Testis (tissue), 2 donors: ENCODE measurements at regions not wholly inside any gene's neighbourhood (a gene's known extent, or its start where the extent isn't known, plus 50 kb on each side); places are given as distances from the start of the nearest gene placed in this dataset.

Experiments used
- POLR2A ChIP-seq: fragments of 450-650 bp; IDR thresholded peaks from one replicate; pipeline ENCODE4 v1.6.1; 2017; ENCODE audit warnings: antibody characterized with exemption, mild to moderate bottlenecking, moderate library complexity
- TF ChIP-seq, protein P1 (sequence below), 3 experiments: fragments of 450-650 bp in 2 of 3; fragments of 200-600 bp in 1 of 3; sonication (generic) in 1 of 3; IDR thresholded peaks; one replicate each; pipeline ENCODE4 v1.5.1; 2016 to 2019; ENCODE audit warnings: antibody characterized with exemption in 3 of 3, mild to moderate bottlenecking in 2 of 3, moderate library complexity in 1 of 3

DNA sequence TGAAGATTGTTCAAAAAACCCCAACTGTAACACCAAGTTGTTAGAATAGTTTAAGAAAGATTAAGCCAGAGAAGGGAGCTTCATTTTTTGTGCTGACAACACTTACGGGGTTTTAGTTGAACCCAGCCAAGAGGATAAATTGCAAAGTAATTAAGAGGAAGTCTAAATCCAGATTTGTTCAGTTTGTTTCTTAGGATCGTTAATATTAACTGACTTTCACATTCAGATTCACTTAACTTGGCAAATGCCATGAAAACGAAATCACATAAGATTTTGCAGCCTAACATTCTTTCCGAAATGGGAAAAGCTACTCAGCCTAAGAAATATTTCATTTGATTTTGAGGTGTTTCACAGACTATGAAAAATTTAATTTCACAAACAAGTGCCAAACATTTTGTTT lies 511.3 kb downstream of the TRIML1 start:
- TF ChIP-seq, protein P1, sequence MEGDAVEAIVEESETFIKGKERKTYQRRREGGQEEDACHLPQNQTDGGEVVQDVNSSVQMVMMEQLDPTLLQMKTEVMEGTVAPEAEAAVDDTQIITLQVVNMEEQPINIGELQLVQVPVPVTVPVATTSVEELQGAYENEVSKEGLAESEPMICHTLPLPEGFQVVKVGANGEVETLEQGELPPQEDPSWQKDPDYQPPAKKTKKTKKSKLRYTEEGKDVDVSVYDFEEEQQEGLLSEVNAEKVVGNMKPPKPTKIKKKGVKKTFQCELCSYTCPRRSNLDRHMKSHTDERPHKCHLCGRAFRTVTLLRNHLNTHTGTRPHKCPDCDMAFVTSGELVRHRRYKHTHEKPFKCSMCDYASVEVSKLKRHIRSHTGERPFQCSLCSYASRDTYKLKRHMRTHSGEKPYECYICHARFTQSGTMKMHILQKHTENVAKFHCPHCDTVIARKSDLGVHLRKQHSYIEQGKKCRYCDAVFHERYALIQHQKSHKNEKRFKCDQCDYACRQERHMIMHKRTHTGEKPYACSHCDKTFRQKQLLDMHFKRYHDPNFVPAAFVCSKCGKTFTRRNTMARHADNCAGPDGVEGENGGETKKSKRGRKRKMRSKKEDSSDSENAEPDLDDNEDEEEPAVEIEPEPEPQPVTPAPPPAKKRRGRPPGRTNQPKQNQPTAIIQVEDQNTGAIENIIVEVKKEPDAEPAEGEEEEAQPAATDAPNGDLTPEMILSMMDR (IDR thresholded peaks at IDR 0.05), result no peak
- no peak for TF ChIP-seq POLR2A
